GM21367 (cell line): ENCODE measurements at regions not wholly inside any gene's neighbourhood (a gene's known extent, or its start where the extent isn't known, plus 50 kb on each side); places are given as distances from the start of the nearest gene placed in this dataset.
"Not testable (repeated sequence)": the region's sequence is repeated elsewhere in the genome, so short reads cannot be mapped to it uniquely, and the experiment has no call there.

Source experiments
- ATAC-seq: cut with Tn5 transposase; IDR thresholded peaks from one replicate; pipeline ENCODE4 v1.9.1; 2021; ENCODE audit not compliant: unreplicated experiment

GRCh38 chr4:162761965-162762364, 404.7 kb downstream of the NAF1 start:
- no peak for ATAC-seq

- not testable (repeated sequence) for ATAC-seq
Observed at GRCh38 chr4:162740228-162740627, 426.5 kb downstream of the NAF1 start.

GRCh38 chr4:162739596-162739995, 427.1 kb downstream of the NAF1 start:
- not testable (repeated sequence) for ATAC-seq

- ATAC-seq, result no peak
Observed at GRCh38 chr4:162732876-162733275, 433.8 kb downstream of the NAF1 start.

GRCh38 chr4:162727766-162728165, 438.9 kb downstream of the NAF1 start:
- ATAC-seq, result no peak

- ATAC-seq, result no peak
Observed at GRCh38 chr4:162727232-162727631, 439.5 kb downstream of the NAF1 start.

- ATAC-seq, result no peak
Observed at GRCh38 chr4:162715401-162715800, 451.3 kb downstream of the NAF1 start.

- no peak for ATAC-seq
Observed at GRCh38 chr4:162707962-162708361, 458.7 kb downstream of the NAF1 start.

- no peak for ATAC-seq
Observed at GRCh38 chr4:162706632-162707031, 460.1 kb downstream of the NAF1 start.

- no peak for ATAC-seq
Observed at GRCh38 chr4:162706051-162706450, 460.6 kb downstream of the NAF1 start.

- no peak for ATAC-seq
Observed at GRCh38 chr4:162705130-162705803, 461.4 kb downstream of the NAF1 start.

GRCh38 chr4:162700815-162701361, 465.8 kb downstream of the NAF1 start:
- no peak for ATAC-seq

GRCh38 chr4:162700358-162700757, 466.3 kb downstream of the NAF1 start:
- no peak for ATAC-seq

- no peak for ATAC-seq
Observed at GRCh38 chr4:162699629-162700028, 467.1 kb downstream of the NAF1 start.

GRCh38 chr4:162685410-162685809, 481.3 kb downstream of the NAF1 start:
- ATAC-seq, result no peak

GRCh38 chr4:162684998-162685397, 481.7 kb downstream of the NAF1 start:
- no peak for ATAC-seq

- ATAC-seq, result no peak
Observed at GRCh38 chr4:162684371-162684700, 482.4 kb downstream of the NAF1 start.

GRCh38 chr4:162683659-162684370, 482.9 kb downstream of the NAF1 start:
- ATAC-seq, result no peak

- ATAC-seq, result no peak
Observed at GRCh38 chr4:162682651-162683050, 484.0 kb downstream of the NAF1 start.

- no peak for ATAC-seq
Observed at GRCh38 chr4:162681212-162681611, 485.5 kb downstream of the NAF1 start.

- ATAC-seq, result no peak
Observed at GRCh38 chr4:162675661-162676060, 491.0 kb downstream of the NAF1 start.

- ATAC-seq, result no peak
Observed at GRCh38 chr4:162661913-162662312, 498.1 kb upstream of the FSTL5 start.
